Keratinocyte (primary cell): ENCODE measurements at regions not wholly inside any gene's neighbourhood (a gene's known extent, or its start where the extent isn't known, plus 50 kb on each side); places are given as distances from the start of the nearest gene placed in this dataset.

Experiments
- DNase-seq: peaks from one replicate; pipeline ENCODE4 v3.0.0-alpha.2; 2011; ENCODE audit warnings: low read depth, missing footprints, low spot score
- FAIRE-seq: peaks from 2 replicates; lab custom pipeline; 2011; peaks lifted over from hg19 to GRCh38; lab: Jason Lieb, UNC
- H2AFZ ChIP-seq: 2 replicates; pipeline ENCODE4 v1.6.0; 2012; ENCODE audit warnings: low read length, control low read depth, inconsistent platforms; ENCODE audit not compliant: control insufficient read depth
- H3K27ac ChIP-seq: 2 replicates; pipeline ENCODE4 v1.5.1; 2011; ENCODE audit warnings: low read length; ENCODE audit not compliant: control insufficient read depth, insufficient read depth
- H3K27me3 ChIP-seq: 3 replicates; pipeline ENCODE4 v1.6.0; 2011; ENCODE audit warnings: low read length; ENCODE audit not compliant: control insufficient read depth, insufficient read depth; ENCODE audit errors: extremely low read depth
- H3K36me3 ChIP-seq, 2 experiments: 2 replicates in 1 of 2; 3 replicates in 1 of 2; pipeline ENCODE4 v1.5.1; 2011; ENCODE audit warnings: low read length in 2 of 2, mild to moderate bottlenecking in 1 of 2; ENCODE audit not compliant: control insufficient read depth in 2 of 2, insufficient read depth in 2 of 2; ENCODE audit errors: extremely low read depth in 1 of 2
- H3K4me1 ChIP-seq: 3 replicates; pipeline ENCODE4 v1.5.1; 2011; ENCODE audit warnings: low read length; ENCODE audit not compliant: control insufficient read depth, insufficient read depth; ENCODE audit errors: extremely low read depth
- H3K4me2 ChIP-seq: 3 replicates; pipeline ENCODE4 v1.6.0; 2011; ENCODE audit warnings: low read depth, low read length; ENCODE audit not compliant: control insufficient read depth, insufficient read depth; ENCODE audit errors: extremely low read depth
- H3K4me3 ChIP-seq, 3 experiments: fragments of 200-600 bp in 1 of 3; sonication (generic) in 1 of 3; 2 replicates in 2 of 3; 3 replicates in 1 of 3; pipeline ENCODE4 v1.5.1; 2011 to 2016; ENCODE audit warnings: low read length in 3 of 3, mild to moderate bottlenecking in 3 of 3, control low read depth in 2 of 3, inconsistent platforms in 1 of 3, low read depth in 1 of 3, mixed read lengths in 1 of 3, mixed run types in 1 of 3, moderate library complexity in 1 of 3; ENCODE audit not compliant: control insufficient read depth in 2 of 3, insufficient read depth in 2 of 3; ENCODE audit errors: extremely low read depth in 1 of 3
- H3K79me2 ChIP-seq: 2 replicates; pipeline ENCODE4 v1.6.0; 2012; ENCODE audit warnings: low read length; ENCODE audit not compliant: control insufficient read depth, insufficient read depth
- H3K9ac ChIP-seq: 3 replicates; pipeline ENCODE4 v1.6.0; 2011; ENCODE audit warnings: low read length; ENCODE audit not compliant: control insufficient read depth, insufficient read depth; ENCODE audit errors: extremely low read depth
- H3K9me1 ChIP-seq: 3 replicates; pipeline ENCODE4 v1.6.0; 2011; ENCODE audit warnings: low read length; ENCODE audit not compliant: control insufficient read depth, insufficient read depth; ENCODE audit errors: extremely low read depth
- H3K9me3 ChIP-seq: 2 replicates; pipeline ENCODE4 v1.5.1; 2012; ENCODE audit warnings: low read depth, low read length; ENCODE audit not compliant: control insufficient read depth
- H4K20me1 ChIP-seq: 3 replicates; pipeline ENCODE4 v1.6.0; 2011; ENCODE audit warnings: low read length; ENCODE audit not compliant: control insufficient read depth, insufficient read depth; ENCODE audit errors: extremely low read depth
- EZH2 ChIP-seq: IDR thresholded peaks from one replicate; pipeline ENCODE4 v1.6.1; 2012; ENCODE audit warnings: inconsistent platforms, mild to moderate bottlenecking, low read length, moderate library complexity
- dilution Hi-C: fragments of 300-500 bp; cut with MboI; formaldehyde crosslinking; loops from one replicate; pipeline ENCODE4 v1.7.0; 2020; ENCODE audit warnings: low sequenced_read_pairs; ENCODE audit not compliant: extremely low pct_ligation_motif_present
- TF ChIP-seq, protein P1 (sequence below), 3 experiments: IDR thresholded peaks in 1 of 3; conservative IDR thresholded peaks in 1 of 3; optimal IDR thresholded peaks in 1 of 3; 2 replicates in 2 of 3; 3 replicates in 1 of 3; pipeline versions ENCODE3 to v1.5.1; 2011; ENCODE audit warnings: low read length in 3 of 3, mild to moderate bottlenecking in 3 of 3, moderate library complexity in 2 of 3, control low read depth in 1 of 3, inconsistent platforms in 1 of 3; ENCODE audit not compliant: insufficient read depth in 2 of 3; ENCODE audit errors: extremely low read depth in 1 of 3

DNA sequence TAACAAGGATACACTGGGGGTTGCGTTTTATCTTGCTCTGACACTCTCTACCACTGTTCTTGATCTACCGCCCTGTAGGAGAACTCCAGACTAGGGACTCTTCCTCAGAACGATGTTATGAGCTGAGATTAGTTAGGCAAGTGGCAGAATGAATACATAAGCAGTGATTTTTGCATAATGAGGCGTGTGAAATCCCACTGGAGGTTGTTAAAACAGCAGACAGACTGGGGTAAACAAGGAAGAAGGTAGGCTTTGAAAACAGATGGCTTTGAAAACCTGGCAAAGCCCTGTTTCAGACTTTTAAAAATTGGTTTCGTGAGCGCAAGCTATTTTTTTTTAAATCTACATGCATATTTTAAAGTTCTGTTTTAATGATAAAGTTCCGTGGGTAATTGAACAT, 785.2 kb downstream of the TYW1 start:
- dilution Hi-C loops: no loop called here
- Histone ChIP-seq H3K36me3 (no peaks in the 10 kb centered on the region), H2AFZ (no peak overlapping the region), H3K9ac (no peak overlapping the region), H3K4me1 (peaks cover 7% of the 10 kb centered on the region), H3K79me2 (no peaks in the 10 kb centered on the region), H3K9me3 (no peaks in the 10 kb centered on the region), H3K4me2 (no peak overlapping the region), H3K4me3 (no peak overlapping the region), H4K20me1 (no peaks in the 10 kb centered on the region), H3K27ac (no peak overlapping the region), H3K9me1 (no peaks in the 10 kb centered on the region), H3K27me3 (no peaks in the 10 kb centered on the region)
- no peak for FAIRE-seq
- DNase-seq: no peak
- TF ChIP-seq EZH2: no peak
- TF ChIP-seq, protein P1, sequence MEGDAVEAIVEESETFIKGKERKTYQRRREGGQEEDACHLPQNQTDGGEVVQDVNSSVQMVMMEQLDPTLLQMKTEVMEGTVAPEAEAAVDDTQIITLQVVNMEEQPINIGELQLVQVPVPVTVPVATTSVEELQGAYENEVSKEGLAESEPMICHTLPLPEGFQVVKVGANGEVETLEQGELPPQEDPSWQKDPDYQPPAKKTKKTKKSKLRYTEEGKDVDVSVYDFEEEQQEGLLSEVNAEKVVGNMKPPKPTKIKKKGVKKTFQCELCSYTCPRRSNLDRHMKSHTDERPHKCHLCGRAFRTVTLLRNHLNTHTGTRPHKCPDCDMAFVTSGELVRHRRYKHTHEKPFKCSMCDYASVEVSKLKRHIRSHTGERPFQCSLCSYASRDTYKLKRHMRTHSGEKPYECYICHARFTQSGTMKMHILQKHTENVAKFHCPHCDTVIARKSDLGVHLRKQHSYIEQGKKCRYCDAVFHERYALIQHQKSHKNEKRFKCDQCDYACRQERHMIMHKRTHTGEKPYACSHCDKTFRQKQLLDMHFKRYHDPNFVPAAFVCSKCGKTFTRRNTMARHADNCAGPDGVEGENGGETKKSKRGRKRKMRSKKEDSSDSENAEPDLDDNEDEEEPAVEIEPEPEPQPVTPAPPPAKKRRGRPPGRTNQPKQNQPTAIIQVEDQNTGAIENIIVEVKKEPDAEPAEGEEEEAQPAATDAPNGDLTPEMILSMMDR (optimal IDR thresholded peaks at IDR 0.05 in 1 of 3, IDR thresholded peaks at IDR 0.05 in 1 of 3, conservative IDR thresholded peaks at IDR 0.05 in 1 of 3; ENCODE audit: extremely low read depth in 1 of 3, insufficient read depth in 2 of 3, low read length in 3 of 3): no peak

DNA sequence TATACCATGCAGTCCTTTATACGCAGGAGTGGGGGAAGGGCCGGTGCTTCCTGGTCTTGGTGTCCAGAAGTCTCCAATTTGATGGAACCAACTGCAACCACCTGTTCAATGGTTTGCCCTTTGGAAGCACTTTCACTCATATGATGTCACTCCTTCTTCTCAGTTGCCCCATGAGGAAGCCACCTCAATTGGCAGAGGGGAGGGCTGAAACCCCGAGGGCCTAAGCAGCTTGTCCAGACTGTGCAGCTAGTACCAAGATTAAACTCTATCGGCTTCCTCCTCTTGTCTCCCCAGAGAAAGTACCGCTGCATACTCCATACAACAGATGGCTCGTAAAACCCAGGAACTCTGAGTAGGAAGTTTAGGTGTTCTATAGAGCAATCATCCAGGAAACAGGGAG, 789.4 kb downstream of the TYW1 start:
- dilution Hi-C loops: no loop called here
- Histone ChIP-seq H4K20me1 (no peaks in the 10 kb centered on the region), H3K9me3 (no peaks in the 10 kb centered on the region), H3K4me1 (no peaks in the 10 kb centered on the region), H3K4me2 (no peak overlapping the region), H2AFZ (no peak overlapping the region), H3K27ac (no peak overlapping the region), H3K4me3 (no peak overlapping the region), H3K9me1 (no peaks in the 10 kb centered on the region), H3K27me3 (no peaks in the 10 kb centered on the region), H3K9ac (no peak overlapping the region), H3K36me3 (no peaks in the 10 kb centered on the region), H3K79me2 (no peaks in the 10 kb centered on the region)
- FAIRE-seq: no peak
- no peak for DNase-seq
- TF ChIP-seq, protein P1 (optimal IDR thresholded peaks at IDR 0.05 in 1 of 3, IDR thresholded peaks at IDR 0.05 in 1 of 3, conservative IDR thresholded peaks at IDR 0.05 in 1 of 3; ENCODE audit: extremely low read depth in 1 of 3, insufficient read depth in 2 of 3, low read length in 3 of 3): no peak
- no peak for TF ChIP-seq EZH2
